ENCODE measurements at regions not wholly inside any gene's neighbourhood (a gene's known extent, or its start where the extent isn't known, plus 50 kb on each side); places are given as distances from the start of the nearest gene placed in this dataset.

DNA sequence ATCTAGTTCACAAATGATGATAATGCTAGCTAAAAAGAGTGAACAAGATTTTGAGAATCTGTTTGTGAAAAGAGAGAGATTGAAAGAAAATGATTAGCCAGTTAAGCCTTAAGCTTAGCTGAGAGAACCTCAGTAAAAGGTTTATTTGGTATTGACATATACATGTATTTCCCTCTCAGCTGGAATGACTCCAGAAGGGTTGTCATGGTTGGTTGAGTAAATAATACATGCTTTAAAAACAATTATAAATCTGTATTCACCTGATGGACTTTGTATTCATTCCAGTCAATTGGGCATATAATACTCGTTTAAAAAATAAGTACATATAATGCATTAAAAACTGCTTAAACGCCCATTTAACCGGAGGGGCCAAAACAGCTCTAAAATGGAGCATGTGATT lies 181.4 kb downstream of the GRB14 start:
- DNase-seq (ENCODE audit: low read depth) = no peak

GRCh38 chr2:164439235-164439634 lies 182.0 kb downstream of the GRB14 start:
- DNase-seq (ENCODE audit: low read depth) = no peak

DNA sequence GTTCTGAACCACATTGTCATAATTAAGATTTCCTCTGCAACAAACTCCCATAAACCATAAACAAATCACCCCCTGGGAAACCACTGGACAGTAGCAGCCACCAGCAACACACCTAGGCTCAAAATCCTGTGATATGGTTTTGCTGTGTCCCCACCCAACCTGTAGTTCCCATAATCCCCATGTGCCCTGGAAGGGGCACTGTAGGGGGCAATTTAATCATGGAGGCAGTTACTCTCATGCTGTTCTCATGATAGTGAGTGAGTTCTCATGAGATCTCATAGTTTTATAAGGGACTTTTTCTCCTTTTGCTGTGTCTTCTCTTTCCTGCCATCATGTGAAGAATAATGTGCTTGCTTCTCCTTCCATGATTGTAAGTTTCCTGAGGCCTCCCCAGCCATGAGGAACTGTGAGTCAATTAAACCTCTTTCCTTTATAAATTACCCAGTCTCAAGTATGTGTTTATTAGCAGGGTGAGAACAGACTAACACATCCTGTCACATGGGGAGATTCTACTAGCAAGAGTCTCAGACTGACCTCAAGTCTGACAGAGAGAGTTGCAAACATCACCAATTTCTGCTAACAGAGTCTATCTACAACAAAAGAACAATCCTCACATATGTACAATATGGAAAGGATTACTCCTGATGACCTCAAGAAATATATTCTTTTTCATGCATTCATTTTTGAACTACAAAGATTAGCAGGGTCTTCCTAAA lies 182.6 kb downstream of the GRB14 start:
- no peak for DNase-seq (ENCODE audit: low read depth)

DNA sequence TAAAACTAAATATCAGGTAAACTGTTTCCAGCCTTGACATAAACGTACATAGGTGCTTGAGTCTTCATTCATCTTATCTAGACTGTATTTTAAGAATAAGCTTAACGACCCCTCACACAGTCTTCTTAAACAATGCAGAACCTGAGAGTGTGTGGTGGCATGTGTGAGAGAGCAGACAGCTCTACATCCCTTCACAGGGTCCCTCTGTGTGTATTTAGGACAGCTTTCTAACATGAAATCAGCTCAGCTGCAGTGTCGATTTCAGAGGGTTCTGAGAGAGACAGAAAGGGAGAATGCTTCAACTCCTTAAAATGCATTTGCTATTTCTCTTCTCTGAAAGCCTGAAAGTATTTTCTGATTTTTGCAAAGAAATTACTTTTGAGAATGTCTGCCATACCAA lies 185.2 kb downstream of the GRB14 start:
- DNase-seq (ENCODE audit: low read depth) = no peak

DNA sequence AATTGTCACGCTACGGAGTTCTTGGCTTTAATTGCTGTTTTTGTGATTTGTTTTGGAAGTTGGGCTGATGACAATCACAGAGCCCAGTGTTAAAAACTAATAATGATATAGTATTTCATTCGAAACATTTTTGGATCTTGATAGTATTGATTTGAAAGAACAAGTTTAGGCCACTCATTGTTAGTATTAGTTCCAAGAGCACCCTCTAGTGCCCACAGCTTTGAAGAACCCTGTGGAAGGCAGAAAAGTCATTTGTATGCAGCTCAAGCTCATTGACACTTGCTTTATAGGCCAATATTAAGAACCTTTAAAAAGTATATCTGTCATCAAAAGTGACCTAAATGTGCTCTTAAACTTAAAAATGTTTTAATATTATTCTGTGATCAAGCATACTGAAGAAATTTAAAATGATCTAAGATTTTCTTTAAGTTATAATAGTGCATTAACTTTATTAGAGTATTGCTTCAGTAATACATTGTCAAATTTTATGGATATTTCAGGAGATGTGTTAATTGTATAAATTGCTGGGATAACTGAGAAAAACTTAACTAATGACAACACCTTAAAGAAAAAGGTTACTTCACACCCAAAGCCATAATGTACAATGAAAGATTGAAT lies 191.0 kb downstream of the GRB14 start:
- DNase-seq (ENCODE audit: low read depth) = peak; percentile 27

DNA sequence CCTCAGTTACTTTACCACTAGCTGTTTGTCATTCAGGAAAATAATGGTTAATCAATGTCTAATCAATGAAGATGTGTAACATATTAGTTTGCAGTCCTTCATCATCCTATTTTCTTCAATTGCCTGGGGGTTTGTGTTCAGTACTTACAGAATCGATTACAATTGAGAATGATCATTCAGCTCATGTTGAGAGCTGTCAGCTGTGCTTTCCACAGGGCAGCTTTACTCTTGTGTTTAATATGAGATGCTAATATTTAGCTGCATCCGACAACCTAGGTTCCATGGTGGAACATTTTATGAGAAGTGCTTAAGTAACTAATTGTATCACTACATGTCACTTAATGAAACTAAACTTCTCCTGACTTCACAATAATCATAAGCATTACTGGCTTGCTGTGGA lies 191.9 kb downstream of the GRB14 start:
- no peak for DNase-seq (ENCODE audit: low read depth)

DNA sequence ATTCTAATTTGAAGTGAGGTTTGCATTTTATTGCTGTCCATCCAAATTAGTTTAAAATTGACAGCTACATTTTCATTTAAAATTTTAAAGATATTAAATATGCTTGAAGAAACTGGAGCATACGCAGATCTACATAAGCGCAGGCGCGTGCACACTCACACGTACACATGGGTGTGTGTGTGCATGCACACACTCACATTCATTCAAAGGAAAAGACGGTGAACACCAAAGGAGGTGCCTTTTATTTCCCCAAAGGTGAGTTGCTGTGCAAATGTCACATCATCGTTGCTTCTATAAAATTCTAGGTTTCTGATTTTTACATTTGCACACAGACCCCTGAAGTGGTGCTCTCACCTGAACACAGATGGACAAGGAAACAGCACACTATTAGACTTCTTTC lies 194.2 kb downstream of the GRB14 start:
- no peak for DNase-seq (ENCODE audit: low read depth)

- DNase-seq (ENCODE audit: low read depth) = no peak
Observed at GRCh38 chr2:164420787-164421186, 200.5 kb downstream of the GRB14 start.

DNA sequence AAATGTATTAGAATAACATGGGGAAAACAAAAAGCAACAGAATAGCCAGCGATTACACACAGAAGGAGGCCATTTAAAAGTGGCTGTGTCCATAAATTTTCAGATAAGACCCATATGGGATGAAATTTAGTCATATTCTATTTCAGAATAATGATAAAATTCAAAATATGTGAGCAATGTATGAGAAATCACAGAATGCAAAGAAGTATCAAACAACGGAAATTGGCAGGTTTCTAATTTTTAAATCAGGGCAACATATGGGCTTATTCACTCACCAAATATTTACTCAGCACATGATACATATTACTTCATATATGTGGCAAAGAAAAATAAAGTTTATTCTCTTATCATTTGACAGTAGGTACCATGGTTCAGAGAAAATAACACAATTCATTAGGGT lies 208.5 kb downstream of the GRB14 start:
- no peak for DNase-seq (ENCODE audit: low read depth)

- DNase-seq (ENCODE audit: low read depth) = no peak
Observed at GRCh38 chr2:164389411-164389810, 231.9 kb downstream of the GRB14 start.

DNA sequence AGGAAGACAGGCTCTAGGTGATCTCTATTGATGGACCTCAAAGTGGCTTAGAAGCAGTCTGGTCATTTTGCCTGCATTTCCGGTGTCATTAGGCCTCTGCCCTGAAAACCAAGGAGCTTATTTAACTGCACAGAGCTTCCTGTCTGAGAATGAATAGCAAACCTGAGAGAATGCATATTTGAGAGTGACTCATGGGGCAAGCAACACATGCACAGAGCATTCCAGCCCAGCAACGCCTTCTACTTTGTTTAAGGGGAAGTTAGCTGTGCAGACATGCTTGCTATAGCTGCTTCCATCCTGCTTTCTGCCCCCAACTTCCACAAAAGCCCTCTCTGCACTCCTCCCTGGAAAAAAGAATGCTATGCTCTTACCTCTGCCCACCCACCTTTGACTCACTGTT lies 232.8 kb downstream of the GRB14 start:
- peak; percentile 4 for DNase-seq (ENCODE audit: low read depth)

- DNase-seq (ENCODE audit: low read depth) = no peak
Observed at GRCh38 chr2:164386231-164386630, 235.1 kb downstream of the GRB14 start.

GRCh38 chr2:164384434-164384833 lies 236.8 kb downstream of the GRB14 start:
- no peak for DNase-seq (ENCODE audit: low read depth)

DNA sequence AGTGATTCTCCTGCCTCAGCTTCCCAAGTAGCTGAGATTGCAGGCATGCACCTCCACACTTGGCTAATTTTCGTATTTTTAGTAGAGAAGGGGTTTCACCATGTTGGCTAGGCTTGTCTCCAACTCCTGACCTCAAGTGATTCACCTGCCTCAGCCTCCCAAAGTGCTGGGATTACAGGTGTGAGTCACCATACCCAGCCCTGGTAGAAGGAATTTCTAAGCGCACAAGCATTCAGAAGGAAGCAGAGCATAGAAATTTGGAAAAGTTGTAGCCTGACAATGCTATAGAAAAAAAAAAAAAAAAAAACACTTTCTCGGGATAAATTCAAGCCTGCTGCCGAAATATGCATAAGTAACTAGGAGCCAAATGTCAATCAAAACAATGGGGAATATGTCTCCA lies 249.4 kb downstream of the GRB14 start:
- no peak for DNase-seq (ENCODE audit: low read depth)

DNA sequence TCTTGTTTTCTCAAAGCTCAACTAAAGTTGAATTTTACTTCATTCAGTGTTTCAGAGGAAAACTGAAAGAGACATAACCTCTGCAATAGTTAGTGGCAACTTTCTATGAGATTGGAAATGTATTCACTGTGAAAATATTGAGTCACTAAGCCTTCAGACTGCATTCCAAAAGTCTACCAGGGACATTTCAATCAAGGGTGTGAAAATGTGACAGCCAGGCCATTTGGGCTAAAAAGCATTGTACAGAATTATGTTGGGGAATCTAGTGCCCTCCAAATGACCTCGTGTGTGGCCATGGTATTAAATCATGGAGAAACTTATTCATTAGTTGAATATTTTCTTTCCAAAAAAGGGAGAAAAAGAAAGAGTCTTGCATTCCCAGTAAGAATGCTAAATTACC lies 251.9 kb downstream of the GRB14 start:
- no peak for DNase-seq (ENCODE audit: low read depth)

DNA sequence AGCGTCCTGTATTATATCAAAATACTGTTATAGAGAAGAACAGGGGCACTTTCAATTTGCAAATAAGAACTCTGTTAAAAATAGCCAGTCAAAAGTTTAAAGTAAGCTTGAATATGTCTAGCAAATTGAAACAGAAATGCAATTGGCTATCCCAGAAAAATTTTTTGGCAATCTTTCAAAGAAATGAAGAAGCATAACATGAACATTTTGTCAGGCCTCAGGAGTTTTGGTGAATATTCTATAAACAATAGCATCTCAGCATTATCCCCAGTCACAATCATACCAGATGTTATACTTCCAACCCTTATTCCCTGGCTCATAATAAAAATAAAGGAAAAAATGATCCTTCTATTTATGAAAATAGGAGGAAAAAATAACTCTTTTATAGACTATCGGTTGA lies 252.4 kb downstream of the GRB14 start:
- no peak for DNase-seq (ENCODE audit: low read depth)

GRCh38 chr2:164363646-164364045 lies 257.6 kb downstream of the GRB14 start:
- DNase-seq (ENCODE audit: low read depth) = no peak

DNA sequence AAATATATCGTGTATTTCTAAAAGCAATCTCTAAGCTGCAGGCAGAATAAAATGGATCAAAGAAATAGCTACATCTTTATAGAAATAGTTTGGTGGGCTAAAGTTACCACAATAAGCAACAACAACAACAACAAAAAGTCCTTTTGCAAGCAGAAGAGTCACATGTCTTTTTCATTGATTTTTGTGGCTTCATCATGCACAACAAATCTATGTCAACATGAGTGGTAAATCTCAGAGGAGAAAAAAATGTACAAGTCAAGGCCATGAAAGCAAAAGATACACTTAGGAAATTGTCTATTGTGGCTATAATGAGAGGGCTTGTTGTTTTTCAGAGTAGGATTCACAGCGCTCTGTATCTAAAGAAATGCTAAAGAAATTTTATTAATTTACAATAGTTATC lies 269.7 kb downstream of the GRB14 start:
- DNase-seq (ENCODE audit: low read depth) = no peak

DNA sequence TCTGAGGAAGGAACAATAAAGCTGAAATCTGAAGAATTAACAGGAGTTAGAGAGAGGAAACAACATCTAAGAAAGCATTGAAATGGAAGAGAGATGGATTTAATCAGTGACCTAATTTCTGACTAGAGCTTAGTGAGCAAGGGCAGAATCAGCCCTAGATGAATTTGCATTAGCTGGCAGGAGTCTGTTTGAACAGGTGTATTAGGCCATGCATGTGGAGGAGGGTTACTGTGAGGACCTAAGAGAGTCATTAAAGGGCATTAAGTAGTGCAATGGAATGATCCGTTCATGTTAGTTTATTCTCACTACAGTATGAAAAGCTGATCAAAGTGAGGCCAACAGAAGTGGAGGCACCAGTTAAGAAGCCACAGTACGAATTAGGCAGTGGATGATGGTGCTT lies 285.3 kb downstream of the GRB14 start:
- DNase-seq (ENCODE audit: low read depth) = no peak

DNA sequence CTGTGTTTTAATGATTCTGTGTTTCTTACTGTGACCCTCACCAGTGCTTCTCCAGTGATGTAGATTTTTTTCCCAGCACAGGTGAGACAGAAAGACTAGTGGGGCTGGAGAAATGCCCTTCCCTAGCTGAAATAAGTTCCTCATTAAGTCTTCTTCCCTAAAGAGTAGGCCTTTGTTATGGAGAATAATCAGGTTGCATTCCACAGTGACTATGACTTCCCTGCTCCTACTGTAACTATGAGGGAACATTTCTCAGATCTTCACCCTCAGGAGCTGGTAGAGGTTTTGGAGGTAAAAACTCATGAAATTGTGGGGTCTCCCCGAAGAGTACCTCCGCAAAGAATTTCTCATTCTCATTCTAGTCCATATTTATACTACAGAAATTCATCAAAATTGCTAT lies 286.2 kb downstream of the GRB14 start:
- DNase-seq (ENCODE audit: low read depth) = no peak

DNA sequence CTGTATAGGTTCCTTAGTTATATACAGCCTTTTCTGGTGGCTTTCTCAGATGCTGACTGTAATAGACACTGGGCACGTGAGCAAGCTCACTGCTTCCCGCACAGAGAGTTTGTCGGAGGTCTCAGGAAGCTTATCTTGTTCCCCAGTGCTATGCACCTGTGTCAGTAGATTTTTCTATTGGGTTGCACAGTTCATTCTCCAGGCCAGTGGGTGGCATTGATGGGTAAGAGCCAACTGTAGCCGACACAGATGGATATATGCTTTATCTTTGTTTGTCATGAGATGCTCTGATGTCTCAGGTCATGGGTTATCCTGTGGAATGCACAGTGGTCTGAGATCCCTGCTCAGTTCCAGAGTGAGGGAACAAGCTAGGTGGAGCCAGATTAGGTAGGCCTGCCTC lies 293.0 kb downstream of the GRB14 start:
- no peak for DNase-seq (ENCODE audit: low read depth)

- DNase-seq (ENCODE audit: low read depth) = no peak
Observed at GRCh38 chr2:164323978-164324377, 297.3 kb downstream of the GRB14 start.

GRCh38 chr2:164314148-164314547 lies 307.1 kb downstream of the GRB14 start:
- DNase-seq (ENCODE audit: low read depth) = no peak

- DNase-seq (ENCODE audit: low read depth) = no peak
Observed at GRCh38 chr2:164306872-164307271, 314.4 kb downstream of the GRB14 start.
